ENCODE measurements at regions not wholly inside any gene's neighbourhood (a gene's known extent, or its start where the extent isn't known, plus 50 kb on each side); places are given as distances from the start of the nearest gene placed in this dataset.

- no peak for TF ChIP-seq CTCF (conservative IDR thresholded peaks at IDR 0.05; ENCODE audit: low read depth, low read length)
- no peak for TF ChIP-seq EZH2 (IDR thresholded peaks at IDR 0.05; ENCODE audit: borderline replicate concordance, low read depth, low read length, poor library complexity, severe bottlenecking)
Observed at GRCh38 chr2:83233781-83234180, 1225.3 kb downstream of the SUCLG1 start.

Measured in A673 (cell line).